Uterus (tissue), 2 donors: ENCODE measurements at regions not wholly inside any gene's neighbourhood (a gene's known extent, or its start where the extent isn't known, plus 50 kb on each side); places are given as distances from the start of the nearest gene placed in this dataset.

ENCODE experiments used
- CTCF ChIP-seq, 4 experiments: fragments of 200-600 bp in 2 of 4; fragments of 450-650 bp in 2 of 4; sonication (generic) in 2 of 4; IDR thresholded peaks; one replicate each; pipeline ENCODE4 v1.5.1; 2016 to 2019; ENCODE audit warnings: antibody characterized with exemption in 4 of 4, mild to moderate bottlenecking in 2 of 4, moderate library complexity in 1 of 4
- POLR2A ChIP-seq, 2 donors: fragments of 450-650 bp; IDR thresholded peaks; one replicate each; pipeline ENCODE4 v1.6.1; 2016; ENCODE audit warnings: antibody characterized with exemption in 2 of 2, mild to moderate bottlenecking in 1 of 2, moderate library complexity in 1 of 2

DNA sequence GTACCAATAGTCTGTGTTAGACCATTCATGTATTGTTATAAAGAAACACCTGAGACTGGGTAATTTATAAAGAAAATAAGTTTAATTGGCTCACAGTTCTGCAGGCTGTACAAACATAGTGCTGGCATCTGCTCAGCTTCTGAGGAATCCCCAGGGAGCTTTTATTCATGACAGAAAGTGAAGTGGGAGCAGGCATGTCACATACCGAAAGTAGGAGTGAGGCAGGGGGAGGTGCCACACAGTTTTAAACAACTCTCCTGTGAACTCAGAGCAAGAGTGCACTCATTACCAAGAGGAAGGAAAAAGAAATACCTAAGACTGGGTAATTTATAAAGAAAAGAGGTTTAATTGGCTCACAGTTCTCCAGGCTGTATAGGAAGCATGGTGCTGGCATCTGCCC is 591.2 kb downstream of the PPP4R3C start:
- TF ChIP-seq CTCF (IDR thresholded peaks at IDR 0.05) (no peak), POLR2A (IDR thresholded peaks at IDR 0.05) (no peak)
